Breast epithelium (tissue), 4 donors: ENCODE measurements at regions not wholly inside any gene's neighbourhood (a gene's known extent, or its start where the extent isn't known, plus 50 kb on each side); places are given as distances from the start of the nearest gene placed in this dataset.

Experiments
- DNase-seq, 2 donors: peaks; one replicate each; pipeline ENCODE4 v3.0.0-alpha.2; 2019; ENCODE audit warnings: low spot score in 2 of 2
- H3K27ac ChIP-seq, 2 donors: fragments of 200-600 bp; sonication (generic) in 1 of 2; one replicate each; pipeline ENCODE4 v1.5.1; 2016 to 2019; ENCODE audit warnings: mild to moderate bottlenecking in 1 of 2
- H3K27me3 ChIP-seq, 2 donors: fragments of 200-600 bp; sonication (generic) in 1 of 2; one replicate each; pipeline versions ENCODE4 v1.5.1 to v1.6.0; 2017 to 2019; ENCODE audit warnings: control low read depth in 1 of 2, mild to moderate bottlenecking in 1 of 2
- H3K36me3 ChIP-seq: fragments of 200-600 bp; one replicate; pipeline ENCODE4 v1.5.1; 2019
- H3K4me1 ChIP-seq, 2 donors: fragments of 200-600 bp; sonication (generic); one replicate each; pipeline ENCODE4 v1.5.1; 2016 to 2019; ENCODE audit warnings: control low read depth in 1 of 2
- H3K4me3 ChIP-seq, 3 donors: fragments of 200-600 bp; sonication (generic); 1 replicate in 2 of 3; 2 replicates in 1 of 3; pipeline ENCODE4 v1.5.1; 2016 to 2019; ENCODE audit warnings: mild to moderate bottlenecking in 3 of 3, moderate library complexity in 2 of 3
- H3K9me3 ChIP-seq, 2 donors: fragments of 200-600 bp; sonication (generic) in 1 of 2; one replicate each; pipeline ENCODE4 v1.5.1; 2016 to 2019; ENCODE audit warnings: control low read depth in 1 of 2
- CTCF ChIP-seq, 3 donors: fragments of 450-650 bp; IDR thresholded peaks; one replicate each; pipeline ENCODE4 v1.5.1; 2016 to 2017; ENCODE audit warnings: antibody characterized with exemption in 3 of 3, mild to moderate bottlenecking in 3 of 3, moderate library complexity in 3 of 3
- POLR2A ChIP-seq: fragments of 450-650 bp; IDR thresholded peaks from one replicate; pipeline ENCODE4 v1.6.1; 2016; ENCODE audit warnings: antibody characterized with exemption, mild to moderate bottlenecking, moderate library complexity
- POLR2AphosphoS5 ChIP-seq, 3 donors: sonication (generic); formaldehyde crosslinking; IDR thresholded peaks; one replicate each; pipeline ENCODE4 v1.6.1; 2017; ENCODE audit warnings: antibody characterized with exemption in 3 of 3
- intact Hi-C: fragments of 100-400 bp; cut with DNase I; formaldehyde crosslinking; loops from one replicate; pipeline ENCODE4 v1.15.1; 2023; ENCODE audit warnings: low total_unique reads

- H3K4me3 ChIP-seq: peak overlapping the region in 1 of 3 donors; percentile 44
- H3K27me3 ChIP-seq: no peaks in the 10 kb centered on the region
- peak overlapping the region; percentile 79 to 93 for H3K27ac ChIP-seq
- H3K36me3 ChIP-seq: no peaks in the 10 kb centered on the region
- no peak for DNase-seq
- no peak for TF ChIP-seq POLR2AphosphoS5 (IDR thresholded peaks at IDR 0.05)
- no peak for TF ChIP-seq CTCF (IDR thresholded peaks at IDR 0.05)
- TF ChIP-seq POLR2A: no peak
- no peaks in the 10 kb centered on the region for H3K9me3 ChIP-seq
- H3K4me1 ChIP-seq: peaks cover 4 to 16% of the 10 kb centered on the region in 2 donors
- intact Hi-C loops: no loop called here
These were observed 70.1 kb upstream of the BZW1 start for GRCh38 chr2:200741468-200742202.

DNA sequence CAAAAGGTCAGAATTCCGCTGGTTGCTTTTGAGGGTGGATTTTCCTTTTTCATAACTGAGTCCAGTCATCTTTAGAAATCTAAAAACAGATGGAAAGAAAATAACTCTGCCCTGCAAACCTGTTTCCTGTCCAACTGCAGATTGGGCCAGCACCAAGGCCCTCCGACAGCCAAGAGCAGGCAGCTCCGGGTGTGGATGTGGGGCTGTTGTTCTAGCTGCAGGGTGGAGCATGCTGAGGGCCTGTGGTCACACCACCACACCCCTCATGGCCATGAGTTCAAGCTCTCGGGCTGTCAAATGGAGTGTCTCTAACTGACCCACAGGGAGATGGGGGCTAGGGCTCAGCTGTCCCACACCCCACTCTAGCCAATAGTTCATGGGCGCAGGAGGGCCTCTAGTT, 69.3 kb upstream of the BZW1 start:
- no peaks in the 10 kb centered on the region for H3K9me3 ChIP-seq
- no peaks in the 10 kb centered on the region for H3K36me3 ChIP-seq
- intact Hi-C loops: no loop called here
- peak overlapping the region; percentile 79 to 93 for H3K27ac ChIP-seq
- no peak overlapping the region for H3K4me3 ChIP-seq
- TF ChIP-seq CTCF (IDR thresholded peaks at IDR 0.05) (no peak), POLR2AphosphoS5 (IDR thresholded peaks at IDR 0.05) (peak in 1 of 3 donors; percentile 7)
- no peaks in the 10 kb centered on the region for H3K27me3 ChIP-seq
- H3K4me1 ChIP-seq: peaks cover 4 to 16% of the 10 kb centered on the region in 2 donors
- DNase-seq: no peak

DNA sequence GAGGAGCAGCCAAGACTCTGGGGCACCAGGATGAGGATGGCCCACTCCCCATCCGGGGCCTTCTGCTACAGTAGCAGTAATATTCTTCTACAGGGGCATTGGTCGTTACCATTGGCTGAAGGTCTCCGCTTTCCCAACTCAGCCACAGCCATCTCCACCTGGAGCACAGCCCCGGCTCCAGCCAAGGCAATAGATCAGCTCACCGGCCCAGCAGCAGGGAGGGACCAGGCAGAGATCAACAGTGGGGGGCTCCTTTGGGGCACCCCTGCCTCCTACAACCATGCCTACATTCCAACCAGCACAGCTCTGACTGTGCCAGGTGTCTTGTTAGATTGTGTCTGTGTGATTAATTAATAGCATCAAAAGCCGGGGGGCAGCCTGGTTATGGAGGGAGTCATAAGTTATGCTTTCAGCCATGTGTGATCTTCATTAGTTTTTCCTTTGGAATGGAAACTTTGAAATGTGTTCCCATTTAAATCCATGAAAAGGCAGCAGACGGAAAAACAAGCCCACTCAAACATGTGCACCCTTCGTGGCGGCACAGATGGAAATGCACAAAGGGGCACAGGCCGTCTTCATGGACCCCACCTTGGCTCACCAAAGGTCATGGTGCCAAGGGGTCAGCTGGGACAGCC, 68.6 kb upstream of the BZW1 start:
- Histone ChIP-seq H3K4me1 (peaks cover 4 to 16% of the 10 kb centered on the region in 2 donors), H3K4me3 (no peak overlapping the region), H3K9me3 (no peaks in the 10 kb centered on the region), H3K36me3 (no peaks in the 10 kb centered on the region), H3K27ac (peak overlapping the region; percentile 79 to 93), H3K27me3 (no peaks in the 10 kb centered on the region)
- TF ChIP-seq POLR2A: no peak
- TF ChIP-seq POLR2AphosphoS5 (IDR thresholded peaks at IDR 0.05): no peak
- TF ChIP-seq CTCF (IDR thresholded peaks at IDR 0.05): no peak
- intact Hi-C loops: no loop called here
- no peak for DNase-seq

- H3K27ac ChIP-seq: peak overlapping the region in 1 of 2 donors; percentile 93
- no peak for DNase-seq
- no peaks in the 10 kb centered on the region for H3K36me3 ChIP-seq
- no peaks in the 10 kb centered on the region for H3K9me3 ChIP-seq
- TF ChIP-seq CTCF (IDR thresholded peaks at IDR 0.05): no peak
- no peak overlapping the region for H3K4me3 ChIP-seq
- no peaks in the 10 kb centered on the region for H3K27me3 ChIP-seq
- H3K4me1 ChIP-seq: peaks cover 4 to 16% of the 10 kb centered on the region in 2 donors
- intact Hi-C loops: no loop called here
These were observed 67.5 kb upstream of the BZW1 start for GRCh38 chr2:200744201-200744602.

GRCh38 chr2:200746301-200746700, 65.4 kb upstream of the BZW1 start:
- DNase-seq: no peak
- no peaks in the 10 kb centered on the region for H3K27me3 ChIP-seq
- peaks cover 0 to 12% of the 10 kb centered on the region in 2 donors for H3K4me1 ChIP-seq
- intact Hi-C loops: loop anchor here (5.0 kb wide), 1 partner anchor 671 kb away; no protein-coding TSS in a partner anchor
- H3K9me3 ChIP-seq: no peaks in the 10 kb centered on the region
- H3K36me3 ChIP-seq: no peaks in the 10 kb centered on the region
- no peak overlapping the region for H3K4me3 ChIP-seq
- TF ChIP-seq POLR2A (no peak), POLR2AphosphoS5 (IDR thresholded peaks at IDR 0.05) (no peak), CTCF (IDR thresholded peaks at IDR 0.05) (no peak)
- peak overlapping the region in 1 of 2 donors; percentile 35 for H3K27ac ChIP-seq
